DMS 273 (cell line): ENCODE measurements at regions not wholly inside any gene's neighbourhood (a gene's known extent, or its start where the extent isn't known, plus 50 kb on each side); places are given as distances from the start of the nearest gene placed in this dataset.

Source experiments
- DNase-seq: peaks from one replicate; lab custom pipeline; 2025; ENCODE audit not compliant: unreplicated experiment; lab: John Stamatoyannopoulos, UW

- DNase-seq = no peak
These were observed 202.4 kb upstream of the PDGFD start for GRCh38 chr11:104366321-104366734.

GRCh38 chr11:104365676-104366075 is 201.7 kb upstream of the PDGFD start:
- no peak for DNase-seq

- DNase-seq = no peak
These were observed 198.0 kb upstream of the PDGFD start for GRCh38 chr11:104361975-104362374.

- no peak for DNase-seq
These were observed 188.1 kb upstream of the PDGFD start for GRCh38 chr11:104352036-104352435.

GRCh38 chr11:104343578-104343977 is 179.6 kb upstream of the PDGFD start:
- DNase-seq = peak; percentile 41

- no peak for DNase-seq
These were observed 176.6 kb upstream of the PDGFD start for GRCh38 chr11:104340590-104340989.

GRCh38 chr11:104339380-104339831 is 175.5 kb upstream of the PDGFD start:
- DNase-seq = no peak

- DNase-seq = no peak
These were observed 174.2 kb upstream of the PDGFD start for GRCh38 chr11:104338186-104338585.

- DNase-seq = no peak
These were observed 173.3 kb upstream of the PDGFD start for GRCh38 chr11:104337273-104337672.

- DNase-seq = peak; percentile 12
These were observed 170.0 kb upstream of the PDGFD start for GRCh38 chr11:104333977-104334376.

GRCh38 chr11:104332110-104332509 is 168.2 kb upstream of the PDGFD start:
- DNase-seq = peak; percentile 10

- DNase-seq = no peak
These were observed 165.2 kb upstream of the PDGFD start for GRCh38 chr11:104329078-104329665.

GRCh38 chr11:104328512-104328907 is 164.6 kb upstream of the PDGFD start:
- DNase-seq = no peak

GRCh38 chr11:104327861-104328511 is 164.0 kb upstream of the PDGFD start:
- DNase-seq = no peak

- no peak for DNase-seq
These were observed 161.1 kb upstream of the PDGFD start for GRCh38 chr11:104325093-104325492.

- DNase-seq = no peak
These were observed 160.3 kb upstream of the PDGFD start for GRCh38 chr11:104324276-104324675.

- DNase-seq = no peak
These were observed 159.9 kb upstream of the PDGFD start for GRCh38 chr11:104323841-104324240.

- DNase-seq = no peak
These were observed 158.7 kb upstream of the PDGFD start for GRCh38 chr11:104322696-104323095.

- no peak for DNase-seq
These were observed 157.0 kb upstream of the PDGFD start for GRCh38 chr11:104320956-104321355.

- DNase-seq = no peak
These were observed 156.2 kb upstream of the PDGFD start for GRCh38 chr11:104320097-104320496.

- no peak for DNase-seq
These were observed 155.4 kb upstream of the PDGFD start for GRCh38 chr11:104319396-104319795.

GRCh38 chr11:104306862-104307474 is 143.0 kb upstream of the PDGFD start:
- DNase-seq = no peak
